ENCODE measurements at regions not wholly inside any gene's neighbourhood (a gene's known extent, or its start where the extent isn't known, plus 50 kb on each side); places are given as distances from the start of the nearest gene placed in this dataset.

DNA sequence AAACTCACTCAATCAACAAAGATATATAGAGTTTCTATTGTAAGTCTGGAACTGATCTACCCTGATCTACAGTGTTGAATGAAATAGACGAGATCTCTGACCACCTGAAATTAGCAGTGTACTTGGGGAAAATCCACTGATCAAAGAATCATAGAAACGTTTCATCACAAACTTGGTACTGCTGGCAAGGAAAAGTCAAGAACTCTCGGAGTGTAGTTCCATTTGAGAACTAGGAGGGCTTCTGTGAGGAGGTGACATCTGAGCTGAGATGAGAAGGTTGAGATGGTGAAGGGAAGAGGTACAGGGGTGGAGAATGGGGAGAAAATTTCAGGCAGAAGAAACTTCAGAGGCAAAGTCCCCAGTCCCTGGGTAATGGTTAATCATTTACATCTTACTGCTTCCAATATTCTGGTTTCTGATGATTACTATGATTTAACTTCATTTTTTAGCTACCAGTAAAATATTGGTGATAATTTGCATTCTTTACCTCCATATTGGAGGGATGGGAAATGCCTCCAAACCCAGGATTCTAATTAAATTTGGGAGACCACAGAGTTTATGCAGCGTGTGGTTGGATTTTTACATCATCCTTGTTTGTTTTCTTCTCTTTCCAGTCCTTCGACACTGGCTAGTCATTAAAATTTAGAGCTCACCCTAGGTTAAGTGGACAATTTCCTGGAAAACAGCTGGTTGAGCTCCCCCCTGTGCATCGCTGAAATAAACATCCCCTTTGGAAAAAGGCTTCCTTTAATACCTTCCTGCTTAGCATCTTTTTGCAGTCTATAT lies 191.9 kb downstream of the BCAS1 start:
- H4K20me1 ChIP-seq (ENCODE audit: insufficient read depth): no peaks in the 10 kb centered on the region
- CTCF ChIA-PET: no interaction called here
- no peak overlapping the region for H3K27ac ChIP-seq
- POLR2A ChIA-PET (ENCODE audit: unreplicated experiment): no interaction called here
- H2AFZ ChIP-seq: no peak overlapping the region
- peaks cover 12% of the 10 kb centered on the region for H3F3A ChIP-seq (ENCODE audit: insufficient read depth, low read depth)
- no peaks in the 10 kb centered on the region for H3K27me3 ChIP-seq (ENCODE audit: insufficient read depth, low read depth)
- TF ChIP-seq, protein P1, sequence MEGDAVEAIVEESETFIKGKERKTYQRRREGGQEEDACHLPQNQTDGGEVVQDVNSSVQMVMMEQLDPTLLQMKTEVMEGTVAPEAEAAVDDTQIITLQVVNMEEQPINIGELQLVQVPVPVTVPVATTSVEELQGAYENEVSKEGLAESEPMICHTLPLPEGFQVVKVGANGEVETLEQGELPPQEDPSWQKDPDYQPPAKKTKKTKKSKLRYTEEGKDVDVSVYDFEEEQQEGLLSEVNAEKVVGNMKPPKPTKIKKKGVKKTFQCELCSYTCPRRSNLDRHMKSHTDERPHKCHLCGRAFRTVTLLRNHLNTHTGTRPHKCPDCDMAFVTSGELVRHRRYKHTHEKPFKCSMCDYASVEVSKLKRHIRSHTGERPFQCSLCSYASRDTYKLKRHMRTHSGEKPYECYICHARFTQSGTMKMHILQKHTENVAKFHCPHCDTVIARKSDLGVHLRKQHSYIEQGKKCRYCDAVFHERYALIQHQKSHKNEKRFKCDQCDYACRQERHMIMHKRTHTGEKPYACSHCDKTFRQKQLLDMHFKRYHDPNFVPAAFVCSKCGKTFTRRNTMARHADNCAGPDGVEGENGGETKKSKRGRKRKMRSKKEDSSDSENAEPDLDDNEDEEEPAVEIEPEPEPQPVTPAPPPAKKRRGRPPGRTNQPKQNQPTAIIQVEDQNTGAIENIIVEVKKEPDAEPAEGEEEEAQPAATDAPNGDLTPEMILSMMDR (conservative IDR thresholded peaks at IDR 0.05): no peak
- no peak for TF ChIP-seq EZH2 (IDR thresholded peaks at IDR 0.05; ENCODE audit: low read depth)
- no peaks in the 10 kb centered on the region for H3K9me3 ChIP-seq (ENCODE audit: insufficient read depth, low read depth)
- no TSS peak for BruUV-seq (replicated peaks)
- H3K4me2 ChIP-seq: no peak overlapping the region
- DNase-seq: no peak
- H3K36me3 ChIP-seq (ENCODE audit: low read depth): no peaks in the 10 kb centered on the region
- intact Hi-C loops (cut with micrococcal nuclease; ENCODE audit: unreplicated experiment): no loop called here
- no peak overlapping the region for H3K4me3 ChIP-seq
- 0 out of 2 replicates have a peak, but pooled peaks cover 3% of the 10 kb centered on the region for H3K9me2 ChIP-seq (ENCODE audit: insufficient read depth)
- H3K4me1 ChIP-seq (replicated peaks; ENCODE audit: insufficient read depth): peaks cover 12% of the 10 kb centered on the region
- H3K79me2 ChIP-seq (ENCODE audit: low read depth): no peaks in the 10 kb centered on the region

- BruUV-seq (replicated peaks): no TSS peak
- no peaks in the 10 kb centered on the region for H3K79me2 ChIP-seq (ENCODE audit: low read depth)
- intact Hi-C loops (cut with micrococcal nuclease; ENCODE audit: unreplicated experiment): no loop called here
- H3K27ac ChIP-seq: no peak overlapping the region
- H3K4me3 ChIP-seq: no peak overlapping the region
- POLR2A ChIA-PET (ENCODE audit: unreplicated experiment): no interaction called here
- H3K27me3 ChIP-seq (ENCODE audit: insufficient read depth, low read depth): no peaks in the 10 kb centered on the region
- no peaks in the 10 kb centered on the region for H3K9me2 ChIP-seq (ENCODE audit: insufficient read depth)
- H3K4me1 ChIP-seq (replicated peaks; ENCODE audit: insufficient read depth): peaks cover 6% of the 10 kb centered on the region
- CTCF ChIA-PET: no interaction called here
- no peaks in the 10 kb centered on the region for H3K36me3 ChIP-seq (ENCODE audit: low read depth)
- DNase-seq: no peak
- TF ChIP-seq, protein P1 (conservative IDR thresholded peaks at IDR 0.05): no peak
- TF ChIP-seq EZH2 (IDR thresholded peaks at IDR 0.05; ENCODE audit: low read depth): no peak
- no peaks in the 10 kb centered on the region for H3K9me3 ChIP-seq (ENCODE audit: insufficient read depth, low read depth)
- H3K4me2 ChIP-seq: no peak overlapping the region
- no peak overlapping the region for H2AFZ ChIP-seq
- 0 out of 2 replicates have a peak, but pooled peaks cover 2% of the 10 kb centered on the region for H3F3A ChIP-seq (ENCODE audit: insufficient read depth, low read depth)
- no peaks in the 10 kb centered on the region for H4K20me1 ChIP-seq (ENCODE audit: insufficient read depth)
Observed at GRCh38 chr20:53876956-53877355, 193.4 kb downstream of the BCAS1 start.

DNA sequence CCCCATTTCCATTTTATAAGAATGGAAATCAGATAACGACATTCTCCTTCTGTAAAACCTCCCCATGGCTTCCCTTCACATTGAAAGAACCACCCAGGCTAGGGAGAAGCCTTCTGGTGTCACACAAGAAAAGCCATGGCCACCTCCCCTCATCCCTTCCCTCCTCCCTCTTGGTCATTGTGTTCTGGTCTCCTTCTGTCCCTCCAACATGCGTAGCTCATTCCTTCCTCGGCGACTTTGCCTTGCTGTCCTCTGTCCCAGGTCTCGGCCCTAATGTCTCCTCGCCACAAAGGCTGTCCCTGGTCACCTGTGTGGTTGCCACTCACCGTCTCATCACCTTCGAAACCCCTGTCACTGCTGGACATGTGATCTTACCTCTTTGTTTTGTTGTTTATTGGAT lies 193.9 kb downstream of the BCAS1 start:
- POLR2A ChIA-PET (ENCODE audit: unreplicated experiment): no interaction called here
- H3K9me3 ChIP-seq (ENCODE audit: insufficient read depth, low read depth): no peaks in the 10 kb centered on the region
- TF ChIP-seq EZH2 (IDR thresholded peaks at IDR 0.05; ENCODE audit: low read depth): no peak
- TF ChIP-seq, protein P1 (conservative IDR thresholded peaks at IDR 0.05): no peak
- H3K36me3 ChIP-seq (ENCODE audit: low read depth): no peaks in the 10 kb centered on the region
- H3K27ac ChIP-seq: no peak overlapping the region
- H3K9me2 ChIP-seq (ENCODE audit: insufficient read depth): no peaks in the 10 kb centered on the region
- no peak for DNase-seq
- no peaks in the 10 kb centered on the region for H3F3A ChIP-seq (ENCODE audit: insufficient read depth, low read depth)
- H3K27me3 ChIP-seq (ENCODE audit: insufficient read depth, low read depth): no peaks in the 10 kb centered on the region
- CTCF ChIA-PET: no interaction called here
- H4K20me1 ChIP-seq (ENCODE audit: insufficient read depth): no peaks in the 10 kb centered on the region
- no peak overlapping the region for H3K4me3 ChIP-seq
- H3K79me2 ChIP-seq (ENCODE audit: low read depth): no peaks in the 10 kb centered on the region
- no peak overlapping the region for H2AFZ ChIP-seq
- peaks cover 11% of the 10 kb centered on the region for H3K4me1 ChIP-seq (replicated peaks; ENCODE audit: insufficient read depth)
- H3K4me2 ChIP-seq: no peak overlapping the region
- no TSS peak for BruUV-seq (replicated peaks)
- intact Hi-C loops (cut with micrococcal nuclease; ENCODE audit: unreplicated experiment): no loop called here
